ENCODE measurements at regions not wholly inside any gene's neighbourhood (a gene's known extent, or its start where the extent isn't known, plus 50 kb on each side); places are given as distances from the start of the nearest gene placed in this dataset.
"Not testable (repeated sequence)": the region's sequence is repeated elsewhere in the genome, so short reads cannot be mapped to it uniquely, and the experiment has no call there.

GRCh38 chr9:30289435-30289834, 2095.0 kb upstream of the ACO1 start:
- DNase-seq = no peak

- DNase-seq = not testable (repeated sequence)
Measured at GRCh38 chr9:30292026-30292425, 2092.4 kb upstream of the ACO1 start.

DNA sequence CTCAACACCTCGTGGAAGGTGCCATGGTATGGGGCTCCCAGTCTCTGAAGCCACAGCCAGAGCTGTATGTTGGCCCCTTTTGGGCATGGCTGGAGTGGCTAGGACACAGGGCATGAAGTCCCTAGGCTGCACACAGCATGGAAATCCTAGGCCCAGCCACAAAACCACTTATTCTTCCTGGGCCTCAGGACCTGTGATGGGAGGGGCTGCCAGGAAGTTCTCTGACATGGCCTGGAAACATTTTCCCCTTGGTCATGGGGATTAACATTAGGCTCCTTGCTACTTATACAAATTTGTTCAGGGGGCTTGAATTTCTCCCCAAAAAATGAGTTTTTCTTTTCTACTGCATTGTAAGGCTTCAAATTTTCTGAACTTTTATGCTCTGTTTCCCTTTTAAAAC, 2091.2 kb upstream of the ACO1 start:
- DNase-seq = no peak

DNA sequence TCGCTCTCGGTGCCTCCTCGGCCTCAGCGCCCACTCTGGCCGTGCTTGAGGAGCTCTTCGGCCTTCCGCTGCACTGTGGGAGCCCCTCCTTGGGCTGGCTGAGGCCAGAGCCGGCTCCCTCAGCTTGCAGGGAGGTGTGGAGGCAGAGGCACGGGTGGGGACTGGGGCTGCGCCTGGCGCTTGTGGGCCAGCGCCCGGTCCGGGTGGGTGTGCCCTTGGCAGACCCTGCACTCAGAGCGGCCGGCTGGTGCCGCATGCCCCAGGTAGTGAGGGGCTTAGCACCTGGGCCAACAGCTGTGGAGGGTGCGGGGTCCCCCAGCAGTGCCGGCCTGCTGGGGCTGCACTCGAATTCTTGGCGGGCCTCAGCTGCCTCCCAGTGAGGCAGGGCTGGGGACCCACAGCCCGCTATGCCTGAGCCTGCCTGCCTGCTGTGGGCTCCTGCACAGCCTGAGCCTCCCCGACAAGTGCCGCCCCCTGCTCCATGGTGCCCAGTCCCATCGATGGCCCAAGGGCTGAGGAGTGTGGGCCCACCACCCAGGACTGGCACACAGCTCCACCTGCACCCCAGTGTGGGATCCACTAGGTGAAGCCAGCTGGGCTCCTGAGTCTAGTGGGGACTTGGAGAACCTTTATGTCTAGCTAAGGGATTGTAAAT, 2085.2 kb upstream of the ACO1 start:
- no peak for DNase-seq

GRCh38 chr9:30301271-30301963, 2083.0 kb upstream of the ACO1 start:
- DNase-seq = no peak

- DNase-seq = no peak
Measured at GRCh38 chr9:30310711-30311110, 2073.7 kb upstream of the ACO1 start.

- DNase-seq = no peak
Measured at GRCh38 chr9:30329431-30329830, 2055.0 kb upstream of the ACO1 start.

DNA sequence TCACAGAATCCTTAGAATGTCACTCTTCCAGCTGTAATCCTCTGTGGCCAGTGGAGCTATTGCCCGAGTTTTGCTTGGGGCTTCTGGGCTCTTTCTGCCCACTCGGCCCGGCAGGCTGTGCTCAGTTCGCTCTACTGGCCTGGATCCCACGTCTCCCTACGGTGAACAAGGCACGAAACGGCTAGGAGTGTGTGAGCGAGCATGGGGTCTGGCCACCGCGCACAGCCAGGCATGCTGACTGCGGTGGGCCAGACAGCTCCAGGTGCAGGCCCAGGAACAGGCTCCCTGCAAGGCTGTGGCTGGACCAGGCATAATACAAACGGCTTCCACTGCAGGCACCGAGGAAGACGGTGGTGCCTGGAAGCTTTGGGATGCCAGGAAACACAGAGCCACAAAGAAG, 2035.5 kb upstream of the ACO1 start:
- no peak for DNase-seq

DNA sequence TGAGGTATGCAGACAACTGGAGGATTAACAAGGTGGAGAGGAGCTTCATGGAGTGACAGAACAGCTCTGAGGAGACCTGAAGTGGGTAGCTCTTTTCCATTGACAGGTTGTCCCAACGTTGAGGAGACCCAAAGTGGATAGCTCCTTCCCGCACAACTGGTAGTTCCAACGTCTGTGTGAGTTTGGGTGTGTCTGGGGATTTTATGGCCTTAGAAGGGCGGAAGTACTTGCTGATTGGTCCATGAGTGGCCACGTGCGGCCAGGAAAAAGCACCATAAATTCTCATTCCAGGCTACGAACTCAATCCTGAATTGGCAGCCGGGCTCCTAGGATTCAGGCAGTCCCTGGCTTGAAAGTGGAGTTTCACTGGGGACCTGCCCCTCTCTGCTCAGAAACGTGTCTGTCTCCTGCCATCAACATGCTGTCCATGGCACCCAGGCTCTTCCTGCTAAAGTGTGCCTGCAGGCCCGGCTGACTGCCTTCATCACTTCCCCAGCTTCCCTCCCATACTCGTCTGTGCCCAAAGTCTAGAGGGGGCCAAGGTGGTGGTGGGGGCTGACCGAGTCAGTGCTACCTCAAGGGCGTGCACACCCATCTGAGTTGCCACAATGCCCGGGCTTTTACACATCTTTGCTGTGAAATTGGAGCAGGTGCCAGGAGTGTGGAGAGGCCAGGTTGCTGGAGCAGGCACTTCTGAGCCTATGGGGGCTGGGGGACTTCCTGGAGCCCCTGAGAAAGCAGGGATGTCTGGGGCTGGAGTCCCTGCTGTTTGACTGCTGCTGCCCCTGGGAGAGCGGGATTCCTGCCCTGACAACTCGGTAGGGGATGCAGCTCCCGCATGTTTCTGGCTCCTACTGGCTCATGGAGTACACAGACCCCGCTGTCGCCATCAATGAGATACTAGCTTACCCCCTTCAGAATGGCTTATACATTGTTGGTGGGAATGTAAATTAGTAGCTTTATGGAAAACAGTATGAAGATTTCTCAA, 2034.6 kb upstream of the ACO1 start:
- DNase-seq = no peak

- no peak for DNase-seq
Measured at GRCh38 chr9:30356221-30356620, 2028.2 kb upstream of the ACO1 start.

GRCh38 chr9:30362373-30362772, 2022.1 kb upstream of the ACO1 start:
- no peak for DNase-seq

DNA sequence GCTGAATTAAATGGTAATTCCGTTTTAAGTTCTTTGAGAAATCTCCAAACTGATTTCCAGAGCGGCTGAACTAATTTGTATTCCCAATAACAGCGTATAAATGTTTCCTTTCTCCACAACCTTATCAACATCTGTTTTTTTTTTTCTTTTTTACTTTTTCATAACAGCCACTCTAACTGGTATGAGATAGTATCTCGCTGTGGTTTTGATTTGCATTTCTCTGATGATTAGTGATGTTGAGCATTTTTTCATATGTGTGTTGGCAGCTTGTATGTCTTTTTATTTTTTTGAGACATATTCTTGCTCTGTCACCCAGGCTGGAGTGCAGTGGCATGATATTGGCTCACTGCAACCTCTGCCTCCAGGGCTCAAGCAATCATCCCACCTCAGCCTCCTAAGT, 2018.3 kb upstream of the ACO1 start:
- not testable (repeated sequence) for DNase-seq

- DNase-seq = no peak
Measured at GRCh38 chr9:30382271-30382670, 2002.2 kb upstream of the ACO1 start.

- no peak for DNase-seq
Measured at GRCh38 chr9:30410273-30410672, 1974.2 kb upstream of the ACO1 start.

GRCh38 chr9:30411571-30411970, 1972.9 kb upstream of the ACO1 start:
- DNase-seq = no peak

DNA sequence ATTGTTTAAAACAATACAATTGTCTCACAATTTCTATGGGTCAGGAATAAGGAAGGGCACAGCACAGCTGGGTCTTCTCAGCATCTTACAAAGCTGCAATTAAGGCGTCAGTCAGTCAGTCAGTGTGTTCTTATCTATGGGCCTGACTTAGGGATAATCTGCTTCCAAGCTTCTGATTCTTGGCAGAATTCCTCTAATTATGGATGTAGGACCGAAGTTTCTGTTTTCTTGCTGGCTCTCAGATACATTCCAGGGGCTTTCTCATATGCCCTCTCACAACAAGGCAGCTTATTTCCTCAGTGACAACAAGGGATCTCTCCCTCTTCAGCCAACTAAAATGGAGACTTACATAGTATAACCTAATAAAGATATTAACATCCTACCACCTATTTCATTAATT, 1925.3 kb upstream of the ACO1 start:
- DNase-seq = no peak

GRCh38 chr9:30476826-30477225, 1907.6 kb upstream of the ACO1 start:
- no peak for DNase-seq

GRCh38 chr9:30478684-30479083, 1905.8 kb upstream of the ACO1 start:
- DNase-seq = no peak

GRCh38 chr9:30482499-30482898, 1901.9 kb upstream of the ACO1 start:
- DNase-seq = no peak

DNA sequence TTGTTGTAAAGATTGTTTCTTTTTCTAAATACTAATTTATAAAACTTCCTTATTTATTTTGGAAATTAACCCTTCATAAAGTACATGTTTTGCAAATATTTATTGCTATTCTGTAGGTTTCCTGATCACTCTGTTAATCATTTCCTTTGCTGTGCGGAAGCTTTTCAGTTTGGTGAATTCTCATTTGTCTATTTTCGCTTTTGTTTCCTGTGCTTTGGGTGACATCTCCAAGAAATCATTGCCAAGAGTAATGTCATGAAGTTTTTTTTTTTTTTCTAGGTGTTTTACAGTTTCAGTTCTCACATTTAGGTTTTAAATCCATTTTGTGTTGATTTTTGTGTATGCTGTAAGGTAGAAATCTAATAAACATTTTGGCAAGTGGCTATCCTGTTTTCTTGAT, 1899.8 kb upstream of the ACO1 start:
- DNase-seq = no peak

DNA sequence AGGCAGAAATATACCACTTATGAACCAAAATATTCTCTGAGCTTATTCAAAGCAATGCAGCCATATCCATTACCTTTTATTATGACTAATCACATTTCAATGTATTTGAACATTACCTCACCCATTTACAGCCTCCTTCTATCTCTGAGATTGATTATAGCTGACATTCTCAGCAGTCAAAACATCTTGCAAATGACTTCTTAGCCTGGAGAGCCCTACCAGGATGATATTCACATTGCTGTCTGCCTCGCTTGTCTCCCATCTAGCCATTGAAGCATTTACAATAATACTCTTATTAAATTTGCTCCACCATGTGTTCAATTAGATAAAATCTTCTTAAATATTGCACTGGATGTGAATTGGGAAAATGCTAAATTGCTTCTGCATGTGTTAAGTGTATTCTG, 1879.9 kb upstream of the ACO1 start:
- DNase-seq = no peak

DNA sequence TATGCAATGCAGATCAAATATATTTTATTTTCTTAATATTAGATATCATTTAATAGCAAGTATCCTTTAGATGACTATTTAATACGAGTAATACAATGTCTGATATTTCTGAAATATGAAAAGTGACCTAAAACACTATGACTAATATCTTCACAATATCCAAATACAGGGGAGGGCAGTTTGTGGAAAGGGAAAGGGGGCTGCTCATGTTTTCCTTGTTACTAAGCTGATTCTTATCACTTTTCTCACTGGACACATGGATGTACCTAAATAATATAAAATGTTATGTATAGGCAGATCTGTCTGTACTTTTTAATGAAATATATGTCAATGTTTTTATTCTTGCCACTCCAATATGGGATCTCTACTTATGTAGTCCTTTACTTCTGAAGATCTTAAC, 1879.1 kb upstream of the ACO1 start:
- DNase-seq = no peak

DNA sequence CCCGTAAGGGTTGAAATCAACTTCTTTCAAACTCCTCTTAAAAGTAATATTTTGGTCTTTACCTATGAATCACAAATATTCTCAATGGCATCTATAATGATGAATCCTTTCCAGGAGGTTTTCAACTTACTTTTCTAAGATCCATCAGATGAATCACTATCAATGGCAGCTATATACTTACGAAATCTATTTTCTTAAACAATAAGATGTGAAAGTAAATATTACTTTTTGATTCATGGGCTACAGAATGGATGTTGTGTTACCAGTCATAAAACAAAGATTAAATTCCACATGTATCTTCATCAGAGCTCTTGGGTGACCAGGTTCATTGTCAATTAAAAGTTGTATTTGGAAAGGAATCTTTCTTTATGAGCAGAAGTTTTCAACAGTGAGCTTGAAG, 1877.7 kb upstream of the ACO1 start:
- DNase-seq = no peak

DNA sequence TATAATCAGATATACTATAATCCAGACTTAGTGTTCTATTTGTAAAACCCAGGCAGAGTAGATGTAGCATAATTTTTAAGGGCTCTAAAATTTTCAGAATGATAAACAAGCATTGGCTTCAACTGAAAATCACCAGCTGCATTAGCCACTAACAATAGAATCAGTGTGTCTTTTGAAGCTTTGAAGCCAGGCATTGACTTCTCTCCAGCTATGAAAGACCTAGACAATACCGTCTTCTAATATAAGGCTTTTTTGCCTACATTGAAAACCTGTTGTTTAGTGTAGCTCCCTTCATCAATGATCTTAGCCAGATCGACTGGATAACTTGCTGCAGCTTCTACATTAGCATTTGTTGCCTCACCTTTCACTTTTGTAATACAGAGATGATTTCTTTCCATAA, 1877.3 kb upstream of the ACO1 start:
- DNase-seq = no peak
